GM08714 (cell line): ENCODE measurements at regions not wholly inside any gene's neighbourhood (a gene's known extent, or its start where the extent isn't known, plus 50 kb on each side); places are given as distances from the start of the nearest gene placed in this dataset.

ENCODE experiments used
- H3K4me3 ChIP-seq: fragments of 200-500 bp; sonication (Bioruptor generic); 2 replicates; pipeline ENCODE4 v1.5.1; 2014; ENCODE audit warnings: mild to moderate bottlenecking, low read length, inconsistent platforms
- ZNF274 ChIP-seq: IDR thresholded peaks from 2 replicates; pipeline ENCODE4 v1.6.1; 2012; ENCODE audit warnings: mild to moderate bottlenecking, low read depth, low read length

DNA sequence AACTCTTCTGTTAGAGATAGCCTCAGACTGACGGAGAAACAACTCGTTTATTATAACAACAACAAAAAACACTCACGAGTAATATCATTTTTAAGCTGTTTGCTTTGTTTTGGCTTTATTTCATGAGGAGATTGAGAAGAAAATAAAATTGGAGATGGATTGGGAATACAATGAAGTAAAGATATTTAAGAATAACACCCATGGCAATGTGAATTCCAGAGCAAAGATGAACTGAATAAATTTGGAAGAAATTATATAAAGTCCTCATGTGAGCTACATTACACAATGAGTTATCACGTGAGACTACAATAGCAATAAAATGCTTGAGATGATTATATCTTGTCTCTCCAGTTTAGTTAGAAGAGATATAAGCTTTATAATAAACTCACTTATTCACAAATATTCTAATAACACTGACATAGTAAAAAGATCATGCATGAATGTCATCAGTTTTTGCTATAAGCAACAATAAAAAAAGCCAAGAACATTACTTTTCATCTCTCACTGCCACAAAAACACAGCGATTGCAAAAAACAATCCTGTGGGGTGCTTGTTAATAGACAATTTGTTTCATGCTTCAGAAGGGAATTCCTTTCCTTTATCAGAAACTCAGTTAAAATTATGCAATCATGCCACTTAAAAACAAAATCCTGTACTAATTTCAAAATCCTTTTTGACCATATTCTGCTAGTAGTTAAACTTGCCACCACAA is 696.7 kb upstream of the MARCKS start:
- no peak for TF ChIP-seq ZNF274
- no peak overlapping the region for H3K4me3 ChIP-seq

DNA sequence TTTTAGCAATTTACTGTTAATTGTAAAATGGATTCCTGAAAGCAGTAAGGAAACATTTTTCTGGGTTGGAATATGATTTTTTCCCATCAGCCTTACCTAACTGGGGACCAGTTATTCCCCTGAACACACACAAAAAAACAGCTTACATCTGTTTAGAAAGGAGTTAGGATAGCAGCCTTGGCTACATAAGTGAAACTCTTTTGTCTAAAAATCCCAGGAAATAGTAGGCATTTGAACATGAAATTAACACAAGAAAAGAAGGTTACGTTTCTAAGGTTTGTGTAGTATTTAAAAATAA is 696.2 kb upstream of the MARCKS start:
- no peak overlapping the region for H3K4me3 ChIP-seq
- TF ChIP-seq ZNF274, result no peak

DNA sequence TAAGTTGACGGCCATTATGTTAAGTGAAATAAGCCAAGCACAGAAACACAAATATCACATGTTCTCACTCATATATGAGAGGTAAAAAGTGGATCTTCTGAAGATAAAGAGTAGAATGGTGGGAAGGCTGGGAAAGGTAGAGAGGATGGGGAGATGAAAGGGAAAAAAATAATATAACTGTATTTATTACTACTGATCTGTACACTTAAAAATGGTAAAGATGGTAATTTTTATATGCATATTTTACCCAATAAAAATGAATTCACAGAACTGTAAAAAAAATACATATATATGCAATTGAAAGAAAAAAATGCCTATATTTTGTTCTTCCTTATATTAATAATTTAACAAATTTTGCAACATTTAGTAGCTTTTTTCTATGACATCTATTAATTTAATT is 694.4 kb upstream of the MARCKS start:
- no peak overlapping the region for H3K4me3 ChIP-seq
- no peak for TF ChIP-seq ZNF274

GRCh38 chr6:113168057-113168456 is 689.1 kb upstream of the MARCKS start:
- TF ChIP-seq ZNF274, result no peak
- no peak overlapping the region for H3K4me3 ChIP-seq

DNA sequence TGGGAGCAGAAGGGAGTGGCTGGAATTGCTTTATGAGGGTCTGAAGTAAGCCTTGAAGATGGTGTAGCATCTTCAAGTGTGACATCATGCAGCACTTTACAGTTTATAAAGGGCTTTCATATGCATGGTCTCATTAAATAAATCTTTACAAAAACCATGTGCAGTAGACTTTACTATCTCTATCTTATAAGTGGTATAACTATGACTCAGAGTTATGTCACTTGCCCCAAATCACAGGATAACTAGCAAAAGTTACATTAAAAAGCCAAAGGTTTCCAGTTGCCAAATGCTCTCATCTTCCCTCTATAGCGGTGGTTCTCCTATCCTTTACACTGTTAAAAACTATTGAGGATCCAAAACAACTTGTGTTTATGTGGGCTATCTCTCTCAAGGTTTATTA is 687.7 kb upstream of the MARCKS start:
- TF ChIP-seq ZNF274, result no peak
- H3K4me3 ChIP-seq, result no peak overlapping the region

DNA sequence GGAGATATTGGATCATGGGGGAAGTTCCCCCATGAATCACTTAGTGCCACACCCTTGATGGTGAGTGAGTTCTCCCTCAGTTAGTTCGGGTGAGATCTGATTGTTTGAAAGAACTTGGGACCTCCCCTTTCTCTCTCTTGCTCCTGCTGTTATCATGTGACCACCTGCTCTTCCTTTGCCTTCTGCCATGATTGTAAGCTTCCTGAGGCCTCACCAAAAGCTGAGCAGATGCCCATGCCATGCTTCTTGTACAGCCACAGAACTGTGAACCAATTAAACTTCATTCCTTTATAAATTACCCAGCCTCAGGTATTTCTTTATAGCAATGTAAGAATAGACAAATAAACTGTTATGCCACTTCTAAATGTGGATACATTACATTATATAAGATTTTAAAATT is 686.7 kb upstream of the MARCKS start:
- TF ChIP-seq ZNF274, result no peak

GRCh38 chr6:113171882-113172281 is 685.3 kb upstream of the MARCKS start:
- TF ChIP-seq ZNF274, result no peak
- no peak overlapping the region for H3K4me3 ChIP-seq

More for the DNA sequence above, 686.7 kb upstream of the MARCKS start:
- H3K4me3 ChIP-seq, result no peak overlapping the region

DNA sequence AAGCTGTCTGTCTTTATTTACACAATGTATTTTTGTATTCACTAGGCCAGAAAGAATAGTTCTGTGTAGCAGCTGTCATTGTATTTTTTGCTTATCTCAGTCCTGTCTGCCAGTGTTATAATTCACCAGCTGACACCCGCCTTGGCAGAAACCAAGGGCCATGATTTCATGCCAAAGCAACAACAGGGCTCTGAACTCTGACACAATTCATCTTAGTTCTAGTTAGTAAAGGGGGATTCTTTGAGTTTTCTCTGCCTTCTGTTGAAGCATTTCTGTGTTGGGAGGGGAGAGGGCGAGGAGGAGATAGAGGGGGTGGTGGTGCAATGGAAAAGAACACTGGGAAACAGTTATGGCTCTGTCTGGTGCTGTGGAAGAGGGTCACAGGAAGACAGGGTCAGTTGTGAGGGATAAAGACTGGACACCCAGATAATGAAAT is 684.6 kb upstream of the MARCKS start:
- TF ChIP-seq ZNF274, result no peak
- no peak overlapping the region for H3K4me3 ChIP-seq

GRCh38 chr6:113178349-113178748 is 678.8 kb upstream of the MARCKS start:
- no peak for TF ChIP-seq ZNF274
- H3K4me3 ChIP-seq, result no peak overlapping the region

GRCh38 chr6:113181164-113181563 is 676.0 kb upstream of the MARCKS start:
- no peak overlapping the region for H3K4me3 ChIP-seq
- no peak for TF ChIP-seq ZNF274

GRCh38 chr6:113182370-113183141 is 674.6 kb upstream of the MARCKS start:
- H3K4me3 ChIP-seq, result no peak overlapping the region
- no peak for TF ChIP-seq ZNF274

DNA sequence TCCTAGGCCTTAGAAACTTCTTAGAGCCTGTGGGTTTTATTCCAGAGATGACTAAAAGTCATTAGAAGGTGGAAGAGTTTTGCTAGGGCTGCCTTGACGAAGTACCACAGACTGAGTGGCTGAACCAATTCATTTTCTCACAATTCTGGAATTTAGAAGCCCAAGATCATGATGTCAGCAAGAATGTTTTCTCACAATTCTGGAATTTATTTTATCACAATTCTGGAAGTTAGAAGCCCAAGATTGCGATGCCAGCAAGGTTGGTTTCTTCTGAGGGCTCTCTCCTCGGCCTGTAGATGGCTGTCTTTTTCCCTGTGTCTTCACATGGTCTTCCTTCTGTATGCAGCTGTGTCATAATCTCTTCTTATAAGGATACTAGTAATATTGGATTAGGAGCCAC is 672.9 kb upstream of the MARCKS start:
- no peak for TF ChIP-seq ZNF274
- no peak overlapping the region for H3K4me3 ChIP-seq

DNA sequence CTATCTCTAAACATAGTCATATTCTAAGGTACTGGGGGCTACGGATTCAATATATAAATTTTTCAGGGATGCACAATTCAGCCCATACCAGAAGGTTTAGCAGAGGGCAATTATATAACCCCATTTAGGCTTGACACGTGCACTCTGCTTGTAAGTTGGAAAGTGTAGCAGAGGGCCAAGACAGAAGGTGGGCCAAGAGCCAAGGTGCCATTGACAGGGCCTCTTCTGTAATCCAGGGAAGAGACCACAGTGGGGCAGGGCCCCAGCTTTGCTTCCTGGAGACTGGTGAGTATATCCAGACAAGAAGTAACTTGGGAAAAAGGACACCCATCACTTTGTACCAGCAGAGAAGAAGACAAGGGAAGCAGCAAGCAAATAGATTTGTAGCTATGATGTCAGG is 672.4 kb upstream of the MARCKS start:
- H3K4me3 ChIP-seq, result no peak overlapping the region
- TF ChIP-seq ZNF274, result no peak

DNA sequence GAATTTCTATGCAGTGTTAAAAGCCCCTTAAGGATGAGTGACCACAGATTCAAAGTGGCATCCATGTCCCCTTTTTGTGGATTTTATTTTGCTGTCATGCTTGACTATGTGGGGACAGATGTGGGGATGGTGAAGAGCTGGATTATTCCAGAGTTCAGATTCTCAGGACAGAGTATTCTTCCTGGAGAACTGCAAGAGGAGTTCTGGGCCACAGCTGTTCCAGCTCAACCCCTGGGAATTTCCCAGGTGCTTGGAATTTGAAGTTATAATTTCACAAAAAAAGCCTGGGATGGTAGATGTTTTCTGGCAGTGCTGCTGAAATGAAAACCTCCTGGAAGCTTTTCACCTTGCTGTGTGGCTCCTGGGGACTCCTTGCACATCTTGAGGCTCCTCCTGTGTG is 671.8 kb upstream of the MARCKS start:
- TF ChIP-seq ZNF274, result no peak
- H3K4me3 ChIP-seq, result no peak overlapping the region

- no peak for TF ChIP-seq ZNF274
- no peak overlapping the region for H3K4me3 ChIP-seq
Observed at GRCh38 chr6:113187661-113188060, 669.5 kb upstream of the MARCKS start.
